Gastrocnemius medialis (tissue), 4 donors: ENCODE measurements at regions not wholly inside any gene's neighbourhood (a gene's known extent, or its start where the extent isn't known, plus 50 kb on each side); places are given as distances from the start of the nearest gene placed in this dataset.

Experiments
- ATAC-seq, 2 donors: fragments of 150-250 bp; one replicate each; pipeline ENCODE4 v1.9.1; 2016
- DNase-seq, 2 donors: peaks; one replicate each; pipeline ENCODE4 v3.0.0-alpha.2; 2019
- H3K27ac ChIP-seq, 4 donors: fragments of 200-600 bp; sonication (generic); 1 replicate in 1 of 4; 2 replicates in 3 of 4; pipeline ENCODE4 v1.5.1; 2016 to 2018; ENCODE audit warnings: mild to moderate bottlenecking in 2 of 4, moderate library complexity in 1 of 4
- H3K27me3 ChIP-seq, 3 donors: fragments of 200-600 bp; sonication (generic) in 2 of 3; 1 replicate in 1 of 3; 2 replicates in 2 of 3; pipeline versions ENCODE4 v1.5.1 to v1.6.0; 2016 to 2019; ENCODE audit warnings: mild to moderate bottlenecking in 1 of 3, moderate library complexity in 1 of 3
- H3K36me3 ChIP-seq, 2 donors: fragments of 200-600 bp; sonication (generic) in 1 of 2; one replicate each; pipeline ENCODE4 v1.5.1; 2017 to 2018
- H3K4me1 ChIP-seq, 2 donors: fragments of 200-600 bp; sonication (generic) in 1 of 2; one replicate each; pipeline ENCODE4 v1.5.1; 2016 to 2017; ENCODE audit warnings: mild to moderate bottlenecking in 2 of 2
- H3K4me3 ChIP-seq, 4 donors: fragments of 200-600 bp; sonication (generic) in 3 of 4; 1 replicate in 1 of 4; 2 replicates in 3 of 4; pipeline ENCODE4 v1.5.1; 2016 to 2019; ENCODE audit warnings: mild to moderate bottlenecking in 2 of 4
- H3K9me3 ChIP-seq, 3 donors: fragments of 200-600 bp; sonication (generic) in 2 of 3; 1 replicate in 1 of 3; 2 replicates in 2 of 3; pipeline ENCODE4 v1.5.1; 2016 to 2019
- POLR2A ChIP-seq, 2 donors: fragments of 450-650 bp; IDR thresholded peaks; one replicate each; pipeline ENCODE4 v1.6.1; 2017; ENCODE audit warnings: antibody characterized with exemption in 2 of 2, mild to moderate bottlenecking in 2 of 2, moderate library complexity in 2 of 2
- in situ Hi-C, 4 donors: fragments of 200-750 bp; cut with MboI; loops; one replicate each; pipeline versions ENCODE4 v1.15.0 to v1.8.0; 2017; ENCODE audit warnings: low sequenced_read_pairs in 4 of 4
- intact Hi-C: fragments of 100-400 bp; cut with DNase I; formaldehyde crosslinking; loops from one replicate; pipeline ENCODE4 v1.15.1; 2023; ENCODE audit warnings: low total_unique reads
- TF ChIP-seq, protein P1 (sequence below), 5 experiments: fragments of 450-650 bp in 3 of 5; fragments of 200-600 bp in 2 of 5; sonication (generic) in 2 of 5; IDR thresholded peaks in 4 of 5; conservative IDR thresholded peaks in 1 of 5; 1 replicate in 4 of 5; 2 replicates in 1 of 5; pipeline ENCODE4 v1.5.1; 2016 to 2019; ENCODE audit warnings: antibody characterized with exemption in 5 of 5, mild to moderate bottlenecking in 3 of 5, moderate library complexity in 3 of 5

- no peaks in the 10 kb centered on the region for H3K27me3 ChIP-seq
- no peaks in the 10 kb centered on the region for H3K36me3 ChIP-seq
- H3K4me1 ChIP-seq, result no peaks in the 10 kb centered on the region
- H3K27ac ChIP-seq, result no peak overlapping the region
- no peak for TF ChIP-seq POLR2A (IDR thresholded peaks at IDR 0.05)
- TF ChIP-seq, protein P1, sequence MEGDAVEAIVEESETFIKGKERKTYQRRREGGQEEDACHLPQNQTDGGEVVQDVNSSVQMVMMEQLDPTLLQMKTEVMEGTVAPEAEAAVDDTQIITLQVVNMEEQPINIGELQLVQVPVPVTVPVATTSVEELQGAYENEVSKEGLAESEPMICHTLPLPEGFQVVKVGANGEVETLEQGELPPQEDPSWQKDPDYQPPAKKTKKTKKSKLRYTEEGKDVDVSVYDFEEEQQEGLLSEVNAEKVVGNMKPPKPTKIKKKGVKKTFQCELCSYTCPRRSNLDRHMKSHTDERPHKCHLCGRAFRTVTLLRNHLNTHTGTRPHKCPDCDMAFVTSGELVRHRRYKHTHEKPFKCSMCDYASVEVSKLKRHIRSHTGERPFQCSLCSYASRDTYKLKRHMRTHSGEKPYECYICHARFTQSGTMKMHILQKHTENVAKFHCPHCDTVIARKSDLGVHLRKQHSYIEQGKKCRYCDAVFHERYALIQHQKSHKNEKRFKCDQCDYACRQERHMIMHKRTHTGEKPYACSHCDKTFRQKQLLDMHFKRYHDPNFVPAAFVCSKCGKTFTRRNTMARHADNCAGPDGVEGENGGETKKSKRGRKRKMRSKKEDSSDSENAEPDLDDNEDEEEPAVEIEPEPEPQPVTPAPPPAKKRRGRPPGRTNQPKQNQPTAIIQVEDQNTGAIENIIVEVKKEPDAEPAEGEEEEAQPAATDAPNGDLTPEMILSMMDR (IDR thresholded peaks at IDR 0.05 in 4 of 5, conservative IDR thresholded peaks at IDR 0.05 in 1 of 5), result no peak
- H3K4me3 ChIP-seq, result no peak overlapping the region
- in situ Hi-C loops, result no loop called here
- intact Hi-C loops, result no loop called here
- ATAC-seq, result no peak
- DNase-seq, result no peak
- no peaks in the 10 kb centered on the region for H3K9me3 ChIP-seq
These were observed 268.2 kb downstream of the TMEM167A start for GRCh38 chr5:82808960-82809359.

DNA sequence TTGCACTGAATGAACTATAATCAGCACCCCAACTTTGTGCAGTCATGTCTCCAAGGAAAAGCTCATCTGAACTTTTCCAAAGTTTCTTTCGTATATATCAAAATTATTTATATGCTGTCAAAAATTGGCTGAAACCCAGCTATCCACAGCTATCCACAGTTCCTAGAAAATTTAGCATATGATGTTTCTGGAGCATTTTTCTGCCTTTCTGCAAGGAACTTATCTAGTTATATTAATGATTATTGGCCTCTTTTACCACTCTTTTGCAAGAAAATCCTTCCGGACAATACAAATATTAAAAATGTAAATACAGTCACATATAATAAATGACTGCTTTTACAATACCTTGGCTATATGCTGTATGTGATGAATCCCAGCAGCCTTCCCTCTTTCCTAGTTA lies 270.2 kb downstream of the TMEM167A start:
- TF ChIP-seq, protein P1 (IDR thresholded peaks at IDR 0.05 in 4 of 5, conservative IDR thresholded peaks at IDR 0.05 in 1 of 5), result no peak
- no peak for TF ChIP-seq POLR2A (IDR thresholded peaks at IDR 0.05)
- no peaks in the 10 kb centered on the region for H3K36me3 ChIP-seq
- intact Hi-C loops (no loop called here), in situ Hi-C loops (no loop called here)
- no peak for ATAC-seq
- no peaks in the 10 kb centered on the region for H3K9me3 ChIP-seq
- DNase-seq, result no peak
- no peak overlapping the region for H3K27ac ChIP-seq
- no peaks in the 10 kb centered on the region for H3K4me1 ChIP-seq
- H3K4me3 ChIP-seq, result no peak overlapping the region
- H3K27me3 ChIP-seq, result no peaks in the 10 kb centered on the region

DNA sequence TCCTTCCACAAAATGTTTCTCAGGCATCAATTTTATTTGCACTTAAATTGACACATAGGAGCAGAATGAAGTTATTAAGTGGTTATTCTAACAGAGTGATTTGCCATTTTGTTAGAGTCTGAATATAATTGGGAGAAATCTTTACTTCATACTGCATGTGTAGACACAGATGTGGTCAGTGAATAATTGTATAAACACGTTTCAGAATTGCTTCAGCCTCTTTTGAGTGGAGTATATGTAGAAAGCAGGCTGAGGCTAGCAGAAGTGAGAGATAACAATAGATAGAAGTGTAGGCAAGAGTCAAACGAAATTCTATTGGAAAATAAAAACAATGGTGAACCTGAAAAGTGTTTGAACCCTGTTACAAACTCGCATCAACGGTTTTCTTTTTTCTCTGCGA lies 270.7 kb downstream of the TMEM167A start:
- Histone ChIP-seq H3K4me1 (no peaks in the 10 kb centered on the region), H3K27me3 (no peaks in the 10 kb centered on the region), H3K36me3 (no peaks in the 10 kb centered on the region), H3K4me3 (no peak overlapping the region), H3K27ac (no peak overlapping the region), H3K9me3 (no peaks in the 10 kb centered on the region)
- DNase-seq, result no peak
- TF ChIP-seq, protein P1 (IDR thresholded peaks at IDR 0.05 in 4 of 5, conservative IDR thresholded peaks at IDR 0.05 in 1 of 5), result no peak
- TF ChIP-seq POLR2A (IDR thresholded peaks at IDR 0.05), result no peak
- intact Hi-C loops, result no loop called here
- in situ Hi-C loops, result no loop called here
- ATAC-seq, result no peak

DNA sequence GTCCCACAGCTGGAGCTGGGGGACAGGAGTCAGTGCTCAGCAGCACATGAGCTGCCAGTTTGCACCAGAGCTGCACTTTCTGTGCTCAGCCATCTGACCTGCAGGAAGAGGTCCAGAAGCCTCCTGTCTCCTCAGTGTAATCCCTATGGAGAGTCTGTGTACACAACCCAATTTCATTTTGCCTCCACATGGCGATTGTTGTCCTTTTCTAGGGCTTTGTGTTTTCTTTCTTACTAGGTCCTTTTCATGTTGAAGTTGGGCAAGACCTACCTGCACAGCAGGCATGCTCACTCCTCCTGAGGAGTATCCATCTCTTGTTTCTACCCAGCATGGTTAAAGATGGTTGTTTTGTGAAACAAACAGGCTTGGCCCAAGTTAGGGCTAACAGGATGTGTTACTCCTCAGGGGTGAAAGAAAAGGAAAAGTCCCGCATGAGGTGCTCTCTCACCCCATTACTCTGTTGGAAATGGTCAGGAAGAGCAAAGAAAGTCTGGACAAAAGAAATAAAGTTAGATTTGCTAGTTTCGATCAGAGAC lies 273.0 kb downstream of the TMEM167A start:
- no peak for TF ChIP-seq POLR2A (IDR thresholded peaks at IDR 0.05)
- TF ChIP-seq, protein P1 (IDR thresholded peaks at IDR 0.05 in 4 of 5, conservative IDR thresholded peaks at IDR 0.05 in 1 of 5), result no peak
- intact Hi-C loops, result no loop called here
- Histone ChIP-seq H3K4me3 (no peak overlapping the region), H3K36me3 (no peaks in the 10 kb centered on the region), H3K4me1 (no peaks in the 10 kb centered on the region), H3K27ac (no peak overlapping the region), H3K9me3 (no peaks in the 10 kb centered on the region), H3K27me3 (no peaks in the 10 kb centered on the region)
- ATAC-seq, result no peak
- no peak for DNase-seq
- in situ Hi-C loops, result no loop called here

DNA sequence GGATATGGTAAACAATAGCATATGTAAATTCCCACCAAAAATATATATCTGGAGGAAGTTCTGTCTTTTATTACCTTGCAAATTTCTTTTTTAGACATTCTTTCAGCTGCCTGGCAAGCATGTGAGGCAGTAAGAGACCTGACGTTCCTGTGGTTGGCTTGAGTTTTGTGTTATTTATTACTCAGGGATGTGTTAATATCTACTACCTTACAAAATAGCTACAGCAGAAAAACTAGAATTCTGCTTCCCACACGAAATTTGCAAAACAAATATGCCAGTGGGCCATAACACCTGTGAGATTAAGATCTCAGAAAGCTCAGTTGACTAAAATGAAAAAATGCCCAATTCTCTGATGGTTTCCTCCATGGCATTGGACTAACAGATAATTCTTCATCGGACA lies 274.2 kb downstream of the TMEM167A start:
- ATAC-seq (no peak), DNase-seq (no peak)
- in situ Hi-C loops (no loop called here), intact Hi-C loops (no loop called here)
- H3K27ac ChIP-seq, result no peak overlapping the region
- no peaks in the 10 kb centered on the region for H3K36me3 ChIP-seq
- H3K4me3 ChIP-seq, result no peak overlapping the region
- H3K27me3 ChIP-seq, result no peaks in the 10 kb centered on the region
- TF ChIP-seq POLR2A (IDR thresholded peaks at IDR 0.05), result no peak
- TF ChIP-seq, protein P1 (IDR thresholded peaks at IDR 0.05 in 4 of 5, conservative IDR thresholded peaks at IDR 0.05 in 1 of 5), result no peak
- no peaks in the 10 kb centered on the region for H3K9me3 ChIP-seq
- peaks cover 0 to 3% of the 10 kb centered on the region in 2 donors for H3K4me1 ChIP-seq
